ENCODE measurements at regions not wholly inside any gene's neighbourhood (a gene's known extent, or its start where the extent isn't known, plus 50 kb on each side); places are given as distances from the start of the nearest gene placed in this dataset.

- no peak overlapping the region for H3K27ac ChIP-seq
- TF ChIP-seq CTCF (conservative IDR thresholded peaks at IDR 0.05; ENCODE audit: low read depth, low read length), result no peak
- H3K4me2 ChIP-seq, result no peak overlapping the region
- no peaks in the 10 kb centered on the region for H3K4me1 ChIP-seq (ENCODE audit: low read depth, poor library complexity, severe bottlenecking)
- no peaks in the 10 kb centered on the region for H4K20me1 ChIP-seq (ENCODE audit: insufficient read depth)
- no peaks in the 10 kb centered on the region for H3K36me3 ChIP-seq (ENCODE audit: insufficient read depth)
- H2AFZ ChIP-seq (ENCODE audit: low read depth), result no peak overlapping the region
- H3K9ac ChIP-seq, result no peak overlapping the region
- no peak overlapping the region for H3K4me3 ChIP-seq (IDR thresholded peaks at IDR 0.05; ENCODE audit: insufficient read depth, low read depth, low read length)
- no peaks in the 10 kb centered on the region for H3K79me2 ChIP-seq (ENCODE audit: insufficient read depth, low read depth)
- H3K27me3 ChIP-seq (ENCODE audit: insufficient read depth, low read depth), result no peaks in the 10 kb centered on the region
These were observed 180.0 kb upstream of the RGS6 start for GRCh38 chr14:71752111-71752738.

- H3K4me2 ChIP-seq, result no peak overlapping the region
- H4K20me1 ChIP-seq (ENCODE audit: insufficient read depth), result no peaks in the 10 kb centered on the region
- no peaks in the 10 kb centered on the region for H3K36me3 ChIP-seq (ENCODE audit: insufficient read depth)
- no peak overlapping the region for H3K4me3 ChIP-seq (IDR thresholded peaks at IDR 0.05; ENCODE audit: insufficient read depth, low read depth, low read length)
- H3K27me3 ChIP-seq (ENCODE audit: insufficient read depth, low read depth), result no peaks in the 10 kb centered on the region
- no peak overlapping the region for H2AFZ ChIP-seq (ENCODE audit: low read depth)
- peak; percentile 86 for TF ChIP-seq CTCF (conservative IDR thresholded peaks at IDR 0.05; ENCODE audit: low read depth, low read length)
- H3K9ac ChIP-seq, result no peak overlapping the region
- H3K27ac ChIP-seq, result no peak overlapping the region
- no peaks in the 10 kb centered on the region for H3K4me1 ChIP-seq (ENCODE audit: low read depth, poor library complexity, severe bottlenecking)
- H3K79me2 ChIP-seq (ENCODE audit: insufficient read depth, low read depth), result no peaks in the 10 kb centered on the region
These were observed 179.0 kb upstream of the RGS6 start for GRCh38 chr14:71753126-71753830.

GRCh38 chr14:71753976-71754375, 178.3 kb upstream of the RGS6 start:
- Histone ChIP-seq H3K9ac (no peak overlapping the region), H3K4me2 (no peak overlapping the region), H3K27ac (no peak overlapping the region), H3K4me1 (ENCODE audit: low read depth, poor library complexity, severe bottlenecking) (no peaks in the 10 kb centered on the region), H3K4me3 (IDR thresholded peaks at IDR 0.05; ENCODE audit: insufficient read depth, low read depth, low read length) (no peak overlapping the region), H4K20me1 (ENCODE audit: insufficient read depth) (no peaks in the 10 kb centered on the region), H3K27me3 (ENCODE audit: insufficient read depth, low read depth) (no peaks in the 10 kb centered on the region), H3K79me2 (ENCODE audit: insufficient read depth, low read depth) (no peaks in the 10 kb centered on the region), H3K36me3 (ENCODE audit: insufficient read depth) (no peaks in the 10 kb centered on the region), H2AFZ (ENCODE audit: low read depth) (no peak overlapping the region)
- no peak for TF ChIP-seq CTCF (conservative IDR thresholded peaks at IDR 0.05; ENCODE audit: low read depth, low read length)

- Histone ChIP-seq H4K20me1 (ENCODE audit: insufficient read depth) (no peaks in the 10 kb centered on the region), H3K4me3 (IDR thresholded peaks at IDR 0.05; ENCODE audit: insufficient read depth, low read depth, low read length) (no peak overlapping the region), H3K79me2 (ENCODE audit: insufficient read depth, low read depth) (no peaks in the 10 kb centered on the region), H3K4me1 (ENCODE audit: low read depth, poor library complexity, severe bottlenecking) (no peaks in the 10 kb centered on the region), H3K9ac (no peak overlapping the region), H3K36me3 (ENCODE audit: insufficient read depth) (no peaks in the 10 kb centered on the region), H2AFZ (ENCODE audit: low read depth) (no peak overlapping the region), H3K4me2 (no peak overlapping the region), H3K27me3 (ENCODE audit: insufficient read depth, low read depth) (no peaks in the 10 kb centered on the region), H3K27ac (no peak overlapping the region)
- TF ChIP-seq CTCF (conservative IDR thresholded peaks at IDR 0.05; ENCODE audit: low read depth, low read length), result no peak
These were observed 177.7 kb upstream of the RGS6 start for GRCh38 chr14:71754422-71755095.
